ENCODE measurements at regions not wholly inside any gene's neighbourhood (a gene's known extent, or its start where the extent isn't known, plus 50 kb on each side); places are given as distances from the start of the nearest gene placed in this dataset.

- no peak for TF ChIP-seq CTCF (IDR thresholded peaks at IDR 0.05)
- no peak for TF ChIP-seq POLR2AphosphoS5 (IDR thresholded peaks at IDR 0.05)
- no peak for TF ChIP-seq POLR2A (IDR thresholded peaks at IDR 0.05)
Measured at GRCh38 chr14:71240171-71240570, 332.9 kb downstream of the PCNX1 start.
